Adrenal gland (tissue), 9 donors: ENCODE measurements at regions not wholly inside any gene's neighbourhood (a gene's known extent, or its start where the extent isn't known, plus 50 kb on each side); places are given as distances from the start of the nearest gene placed in this dataset.

ENCODE experiments used
- DNase-seq, 7 donors: peaks; one replicate each; pipeline ENCODE4 v3.0.0-alpha.2; 2019 to 2020
- H3K27ac ChIP-seq, 5 donors: fragments of 200-600 bp; sonication (generic) in 4 of 5; 1 replicate in 3 of 5; 2 replicates in 2 of 5; pipeline versions ENCODE4 v1.5.1 to v1.8.0; 2016 to 2020; ENCODE audit warnings: mild to moderate bottlenecking in 1 of 5
- H3K27me3 ChIP-seq: fragments of 200-600 bp; 2 replicates; pipeline ENCODE4 v1.8.0; 2021
- H3K36me3 ChIP-seq, 2 donors: fragments of 200-600 bp; replicated peaks in 1 of 2; 1 replicate in 1 of 2; 2 replicates in 1 of 2; pipeline versions ENCODE4 v1.5.1 to v1.8.0; 2018 to 2022
- H3K4me1 ChIP-seq, 2 donors: fragments of 200-600 bp; replicated peaks in 1 of 2; 1 replicate in 1 of 2; 2 replicates in 1 of 2; pipeline versions ENCODE4 v1.5.1 to v1.8.0; 2018 to 2021
- H3K4me3 ChIP-seq, 4 donors: fragments of 200-600 bp; sonication (generic) in 3 of 4; one replicate each; pipeline ENCODE4 v1.5.1; 2016 to 2018
- H3K9me3 ChIP-seq, 3 donors: fragments of 200-600 bp; sonication (generic) in 1 of 3; replicated peaks in 1 of 3; 1 replicate in 2 of 3; 2 replicates in 1 of 3; pipeline versions ENCODE4 v1.5.1 to v1.8.0; 2016 to 2021
- POLR2A ChIP-seq, 2 donors: fragments of 450-650 bp; IDR thresholded peaks; one replicate each; pipeline ENCODE4 v1.6.1; 2017; ENCODE audit warnings: antibody characterized with exemption in 2 of 2, mild to moderate bottlenecking in 2 of 2, moderate library complexity in 1 of 2
- WGBS, 4 donors: extraction: QIAGEN DNeasy Blood & Tissue Kit in 2 of 4; methylation state at CpG; one replicate each; pipeline versions ENCODE4 v1.1.5 to v1.1.7; 2013 to 2017; 5-methylcytosine and 5-hydroxymethylcytosine counted together
- intact Hi-C, 2 donors: fragments of 100-400 bp; cut with DNase I; formaldehyde crosslinking; loops; one replicate each; pipeline versions ENCODE4 v1.14.1 to v1.15.0; 2022 to 2023
- TF ChIP-seq, protein P1 (sequence below), 6 experiments: fragments of 450-650 bp in 4 of 6; fragments of 200-600 bp in 2 of 6; sonication (generic) in 1 of 6; IDR thresholded peaks; 1 replicate in 5 of 6; 2 replicates in 1 of 6; pipeline versions ENCODE4 v1.5.1 to v1.8.0; 2016 to 2021; ENCODE audit warnings: antibody characterized with exemption in 6 of 6, mild to moderate bottlenecking in 2 of 6, moderate library complexity in 1 of 6
- donor health status: healthy with polysubstance abuse.
- donor health status: Bipolar disorder and iron deficiency.
- donor health status: DM: yes; HTN: yes; CAD: no.
- donor health status: DM: no; HTN: no; CAD: no.
- donor health status: DM: no; HTN: no; CAD: no.

DNA sequence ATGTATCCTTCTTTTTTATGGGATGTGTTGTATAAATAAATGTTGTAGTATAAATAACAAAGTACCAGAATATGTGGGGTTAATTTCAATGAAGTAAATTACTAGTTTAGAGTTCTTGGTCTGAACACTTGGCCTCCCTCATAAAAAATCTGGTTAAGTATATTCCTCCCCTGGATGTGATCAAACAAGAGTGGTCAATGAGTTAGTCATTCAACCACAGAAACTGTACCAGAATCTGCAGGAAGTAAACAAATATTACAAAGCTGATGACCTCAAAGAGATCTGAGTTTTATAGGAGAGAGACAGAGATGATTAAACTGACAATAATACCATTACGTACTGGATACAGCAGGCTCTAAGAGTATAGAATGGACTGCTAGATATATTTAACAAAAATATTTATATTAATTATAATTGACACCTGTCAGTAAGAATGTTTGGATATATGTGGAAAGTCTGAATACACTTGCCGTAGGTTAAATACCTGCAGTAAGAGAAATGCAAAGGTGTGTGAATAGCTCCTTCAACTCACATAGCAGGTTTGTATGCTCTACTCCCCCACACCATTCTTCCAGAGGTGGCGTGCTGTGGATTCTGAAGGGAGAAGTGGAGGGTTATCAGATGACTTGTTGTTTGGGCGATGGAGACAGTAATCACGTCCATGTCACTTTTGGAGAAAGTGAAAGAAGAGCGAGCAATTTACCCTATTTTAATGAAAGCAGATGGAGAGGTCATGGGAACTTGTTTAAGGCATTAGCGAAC lies 108.3 kb upstream of the LRATD1 start:
- DNase-seq, result no peak
- TF ChIP-seq, protein P1, sequence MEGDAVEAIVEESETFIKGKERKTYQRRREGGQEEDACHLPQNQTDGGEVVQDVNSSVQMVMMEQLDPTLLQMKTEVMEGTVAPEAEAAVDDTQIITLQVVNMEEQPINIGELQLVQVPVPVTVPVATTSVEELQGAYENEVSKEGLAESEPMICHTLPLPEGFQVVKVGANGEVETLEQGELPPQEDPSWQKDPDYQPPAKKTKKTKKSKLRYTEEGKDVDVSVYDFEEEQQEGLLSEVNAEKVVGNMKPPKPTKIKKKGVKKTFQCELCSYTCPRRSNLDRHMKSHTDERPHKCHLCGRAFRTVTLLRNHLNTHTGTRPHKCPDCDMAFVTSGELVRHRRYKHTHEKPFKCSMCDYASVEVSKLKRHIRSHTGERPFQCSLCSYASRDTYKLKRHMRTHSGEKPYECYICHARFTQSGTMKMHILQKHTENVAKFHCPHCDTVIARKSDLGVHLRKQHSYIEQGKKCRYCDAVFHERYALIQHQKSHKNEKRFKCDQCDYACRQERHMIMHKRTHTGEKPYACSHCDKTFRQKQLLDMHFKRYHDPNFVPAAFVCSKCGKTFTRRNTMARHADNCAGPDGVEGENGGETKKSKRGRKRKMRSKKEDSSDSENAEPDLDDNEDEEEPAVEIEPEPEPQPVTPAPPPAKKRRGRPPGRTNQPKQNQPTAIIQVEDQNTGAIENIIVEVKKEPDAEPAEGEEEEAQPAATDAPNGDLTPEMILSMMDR (IDR thresholded peaks at IDR 0.05), result no peak
- no peak for TF ChIP-seq POLR2A (IDR thresholded peaks at IDR 0.05)
- intact Hi-C loops, result no loop called here
- WGBS, 4 donors, result 84 to 92% (median 86%) methylated on average over 7 of the region's 7 CpGs
- Histone ChIP-seq H3K36me3 (no peaks in the 10 kb centered on the region), H3K4me3 (no peak overlapping the region), H3K27me3 (no peaks in the 10 kb centered on the region), H3K9me3 (no peaks in the 10 kb centered on the region), H3K4me1 (no peaks in the 10 kb centered on the region), H3K27ac (no peak overlapping the region)

DNA sequence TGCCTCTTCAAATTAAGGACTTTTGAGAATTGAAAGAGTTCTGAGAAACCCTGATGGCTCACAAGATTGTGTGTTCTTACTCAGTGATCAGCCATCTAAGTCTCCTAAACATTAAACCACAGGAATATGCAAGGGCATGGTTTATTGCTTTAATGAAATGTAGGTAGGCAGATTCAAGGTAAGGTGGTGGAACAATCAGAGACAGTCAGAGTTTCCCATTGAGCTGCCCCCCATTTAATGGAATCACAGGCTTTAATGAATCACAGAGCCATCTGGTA lies 107.8 kb upstream of the LRATD1 start:
- intact Hi-C loops, result no loop called here
- H3K27me3 ChIP-seq, result no peaks in the 10 kb centered on the region
- H3K36me3 ChIP-seq, result no peaks in the 10 kb centered on the region
- TF ChIP-seq, protein P1 (IDR thresholded peaks at IDR 0.05), result no peak
- TF ChIP-seq POLR2A (IDR thresholded peaks at IDR 0.05), result no peak
- no peaks in the 10 kb centered on the region for H3K4me1 ChIP-seq
- no peaks in the 10 kb centered on the region for H3K9me3 ChIP-seq
- DNase-seq, result no peak
- H3K27ac ChIP-seq, result no peak overlapping the region
- H3K4me3 ChIP-seq, result no peak overlapping the region

DNA sequence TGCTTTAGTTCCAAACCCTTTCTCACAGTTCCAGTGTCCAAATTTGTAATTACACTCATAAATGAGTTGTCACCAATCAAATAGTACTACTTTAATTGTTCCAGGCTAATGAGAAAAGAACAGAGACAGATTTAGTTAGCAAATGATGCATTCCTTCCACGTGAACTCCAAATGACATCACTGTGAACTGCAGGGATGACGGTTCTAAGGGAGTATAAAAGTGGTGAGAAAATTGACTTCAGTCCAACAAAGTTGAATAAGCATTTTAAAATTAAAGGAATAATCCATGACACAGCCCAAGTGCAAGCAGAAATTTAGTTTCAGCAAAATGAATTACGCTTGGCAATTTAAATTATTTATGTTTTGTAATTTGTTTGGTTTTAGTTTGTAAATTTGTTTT lies 102.0 kb upstream of the LRATD1 start:
- TF ChIP-seq, protein P1 (IDR thresholded peaks at IDR 0.05), result no peak
- TF ChIP-seq POLR2A (IDR thresholded peaks at IDR 0.05), result no peak
- Histone ChIP-seq H3K27ac (no peak overlapping the region), H3K36me3 (no peaks in the 10 kb centered on the region), H3K4me1 (no peaks in the 10 kb centered on the region), H3K27me3 (no peaks in the 10 kb centered on the region), H3K9me3 (no peaks in the 10 kb centered on the region), H3K4me3 (no peak overlapping the region)
- no peak for DNase-seq
- intact Hi-C loops, result no loop called here
- 58 to 70% (median 61%) methylated on average over 3 of the region's 3 CpGs for WGBS, 4 donors

DNA sequence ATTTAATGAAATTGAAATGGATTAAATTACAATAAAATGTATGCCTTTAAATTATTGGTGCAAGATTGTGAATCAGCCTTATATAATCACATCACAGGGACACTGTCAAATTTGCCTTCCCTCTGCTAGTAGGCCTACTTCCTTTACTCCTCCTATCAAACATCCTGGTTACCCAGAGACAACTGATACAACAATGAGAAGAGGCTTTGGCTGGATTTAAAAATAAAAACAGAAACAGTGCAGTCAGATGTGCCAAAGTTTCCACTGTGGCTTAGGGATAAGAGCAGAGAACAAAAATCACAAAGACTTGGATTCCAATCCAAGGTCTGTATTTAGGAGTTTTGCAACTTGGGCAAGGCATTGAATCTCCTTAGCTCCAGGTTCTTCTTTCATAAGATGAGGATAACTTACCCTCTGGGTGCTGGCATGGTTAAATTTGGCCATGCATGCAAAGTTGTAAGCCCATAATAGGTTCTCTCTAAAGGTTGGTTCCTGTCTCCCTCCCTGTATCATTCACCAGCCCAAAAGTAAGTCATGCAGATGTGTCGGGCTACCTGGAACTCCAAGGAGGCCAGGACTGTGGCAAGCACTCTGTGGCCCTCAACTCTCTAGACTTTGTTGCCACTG lies 99.3 kb upstream of the LRATD1 start:
- Histone ChIP-seq H3K36me3 (no peaks in the 10 kb centered on the region), H3K4me1 (no peaks in the 10 kb centered on the region), H3K9me3 (no peaks in the 10 kb centered on the region), H3K4me3 (no peak overlapping the region), H3K27ac (no peak overlapping the region), H3K27me3 (no peaks in the 10 kb centered on the region)
- TF ChIP-seq, protein P1 (IDR thresholded peaks at IDR 0.05), result no peak
- TF ChIP-seq POLR2A (IDR thresholded peaks at IDR 0.05), result no peak
- DNase-seq, result no peak
- intact Hi-C loops, result no loop called here
- 0 to 100% (median 65%) methylated on average over 1 of the region's 1 CpG for WGBS, 4 donors
